GM23338 (cell line): ENCODE measurements at regions not wholly inside any gene's neighbourhood (a gene's known extent, or its start where the extent isn't known, plus 50 kb on each side); places are given as distances from the start of the nearest gene placed in this dataset.

ENCODE experiments used
- ATAC-seq: fragments of 200-7000 bp; cut with Tn5 transposase; 3 replicates; pipeline ENCODE4 v1.9.1; 2020
- DNase-seq: peaks from one replicate; pipeline ENCODE4 v3.0.0-alpha.2; 2015; ENCODE audit warnings: low spot score
- H2AFZ ChIP-seq: fragments of 200-600 bp; sonication (generic); 2 replicates; pipeline ENCODE4 v1.8.0; 2016; ENCODE audit warnings: antibody characterized with exemption, mild to moderate bottlenecking, moderate library complexity
- H3F3A ChIP-seq: fragments of 200-600 bp; sonication (generic); replicated peaks from 2 replicates; pipeline ENCODE4 v1.8.0; 2017; ENCODE audit warnings: antibody characterized with exemption, mixed run types, low read depth
- H3K27ac ChIP-seq: fragments of 200-600 bp; sonication (generic); 2 replicates; pipeline ENCODE4 v1.6.1; 2016; ENCODE audit warnings: low read depth
- H3K27me3 ChIP-seq: fragments of 200-600 bp; sonication (generic); 2 replicates; pipeline ENCODE4 v1.8.0; 2016; ENCODE audit warnings: mild to moderate bottlenecking, mixed run types, moderate library complexity; ENCODE audit not compliant: insufficient read depth
- H3K36me3 ChIP-seq: fragments of 200-600 bp; sonication (generic); 2 replicates; pipeline ENCODE4 v1.8.0; 2016; ENCODE audit warnings: mild to moderate bottlenecking; ENCODE audit not compliant: insufficient read depth
- H3K4me1 ChIP-seq: fragments of 200-600 bp; sonication (generic); 2 replicates; pipeline ENCODE4 v1.8.0; 2016; ENCODE audit warnings: mild to moderate bottlenecking, moderate library complexity; ENCODE audit not compliant: insufficient read depth
- H3K4me2 ChIP-seq: fragments of 200-600 bp; sonication (generic); 2 replicates; pipeline ENCODE4 v1.7.1; 2017; ENCODE audit warnings: mixed run types
- H3K4me3 ChIP-seq: fragments of 200-600 bp; sonication (generic); 2 replicates; pipeline ENCODE4 v1.6.1; 2016; ENCODE audit warnings: mixed run types
- H3K79me2 ChIP-seq: fragments of 200-600 bp; sonication (generic); replicated peaks from 2 replicates; pipeline ENCODE4 v1.8.0; 2017; ENCODE audit warnings: mild to moderate bottlenecking; ENCODE audit not compliant: insufficient read depth
- H3K9me2 ChIP-seq: fragments of 200-600 bp; sonication (generic); 2 replicates; pipeline ENCODE4 v1.8.0; 2017; ENCODE audit not compliant: insufficient read depth
- H4K20me1 ChIP-seq: fragments of 200-600 bp; sonication (generic); replicated peaks from 2 replicates; pipeline ENCODE4 v1.8.0; 2017; ENCODE audit warnings: mild to moderate bottlenecking; ENCODE audit not compliant: insufficient read depth
- H3K27ac Mint-ChIP-seq: 2 replicates; pipeline ENCODE4 v1.8.0; 2020; ENCODE audit warnings: inconsistent platforms, mild to moderate bottlenecking, moderate library complexity, mixed read lengths
- H3K27me3 Mint-ChIP-seq: 3 replicates; pipeline ENCODE4 v1.8.0; 2022; ENCODE audit warnings: low read depth, mild to moderate bottlenecking, moderate library complexity, mixed read lengths, inconsistent platforms; ENCODE audit not compliant: insufficient read depth, poor library complexity
- H3K36me3 Mint-ChIP-seq: 3 replicates; pipeline ENCODE4 v1.8.0; 2021; ENCODE audit warnings: low read depth, mild to moderate bottlenecking, inconsistent platforms, moderate library complexity, mixed read lengths
- H3K4me1 Mint-ChIP-seq: 3 replicates; pipeline ENCODE4 v1.8.0; 2020; ENCODE audit warnings: mild to moderate bottlenecking, inconsistent platforms, mixed read lengths
- H3K4me3 Mint-ChIP-seq: 3 replicates; pipeline ENCODE4 v1.8.0; 2021; ENCODE audit warnings: moderate library complexity, mild to moderate bottlenecking, inconsistent platforms, mixed read lengths
- H3K9me3 Mint-ChIP-seq: 3 replicates; pipeline ENCODE4 v1.8.0; 2020; ENCODE audit warnings: moderate library complexity, mild to moderate bottlenecking, inconsistent platforms, mixed read lengths
- ETS1 ChIP-seq: IDR thresholded peaks from 2 replicates; pipeline ENCODE4 v1.6.1; 2016; ENCODE audit warnings: antibody characterized with exemption
- EZH2 ChIP-seq: fragments of 200-600 bp; sonication (generic); IDR thresholded peaks from one replicate; pipeline ENCODE4 v1.8.0; 2017; ENCODE audit warnings: antibody characterized with exemption, mild to moderate bottlenecking, low read depth; ENCODE audit not compliant: unreplicated experiment
- REST ChIP-seq: IDR thresholded peaks from one replicate; pipeline ENCODE4 v1.6.1; 2018; ENCODE audit warnings: antibody characterized with exemption; ENCODE audit not compliant: unreplicated experiment

DNA sequence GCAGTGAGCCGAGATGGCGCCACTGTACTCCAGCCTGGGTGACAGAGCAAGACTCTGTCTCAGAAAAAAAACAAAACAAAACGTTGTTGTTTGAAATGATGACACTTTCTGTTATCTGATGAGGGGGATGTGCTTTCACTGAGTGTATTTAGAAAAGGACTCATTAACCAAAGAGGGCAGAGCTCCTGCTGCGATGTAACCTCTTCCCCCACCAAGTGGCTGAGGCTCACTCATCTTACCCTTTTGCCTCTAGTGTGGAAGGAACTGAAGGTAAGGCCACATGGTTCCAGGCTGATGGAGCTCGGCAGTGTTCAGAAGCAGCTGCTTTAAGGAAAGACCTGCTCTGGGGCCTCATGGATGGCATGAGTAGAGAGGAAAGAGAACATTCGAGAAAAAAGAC, 105.7 kb upstream of the RUNX1 start:
- Histone ChIP-seq H2AFZ (no peak overlapping the region), H3F3A (no peaks in the 10 kb centered on the region), H3K36me3 (no peaks in the 10 kb centered on the region), H3K4me1 (no peaks in the 10 kb centered on the region), H3K27me3 (no peaks in the 10 kb centered on the region), H3K79me2 (no peaks in the 10 kb centered on the region), H3K9me2 (peaks cover 18% of the 10 kb centered on the region), H4K20me1 (no peaks in the 10 kb centered on the region), H3K4me2 (no peak overlapping the region), H3K27ac (no peak overlapping the region), H3K4me3 (no peak overlapping the region)
- no peak overlapping the region for H3K4me3 Mint-ChIP-seq
- no peak for TF ChIP-seq REST
- H3K4me1 Mint-ChIP-seq: no peaks in the 10 kb centered on the region
- H3K36me3 Mint-ChIP-seq: peaks cover 10% of the 10 kb centered on the region; the same call in 2 of the 3 replicates
- DNase-seq (no peak), ATAC-seq (no peak)
- H3K9me3 Mint-ChIP-seq: peaks cover 16% of the 10 kb centered on the region
- H3K27ac Mint-ChIP-seq: no peak overlapping the region
- no peaks in the 10 kb centered on the region for H3K27me3 Mint-ChIP-seq

- Histone ChIP-seq H4K20me1 (no peaks in the 10 kb centered on the region), H3K4me2 (no peak overlapping the region), H2AFZ (no peak overlapping the region), H3K27ac (no peak overlapping the region), H3F3A (no peaks in the 10 kb centered on the region), H3K4me3 (no peak overlapping the region), H3K4me1 (no peaks in the 10 kb centered on the region), H3K27me3 (no peaks in the 10 kb centered on the region), H3K79me2 (no peaks in the 10 kb centered on the region), H3K36me3 (no peaks in the 10 kb centered on the region), H3K9me2 (0 out of 2 replicates have a peak, but pooled peaks cover 13% of the 10 kb centered on the region)
- no peak overlapping the region for H3K4me3 Mint-ChIP-seq
- no peaks in the 10 kb centered on the region for H3K27me3 Mint-ChIP-seq
- no peaks in the 10 kb centered on the region for H3K4me1 Mint-ChIP-seq
- peaks cover 16% of the 10 kb centered on the region for H3K9me3 Mint-ChIP-seq
- ATAC-seq (no peak), DNase-seq (no peak)
- H3K27ac Mint-ChIP-seq: no peak overlapping the region
- TF ChIP-seq REST: no peak
- no peak for TF ChIP-seq ETS1
- TF ChIP-seq EZH2: no peak
- H3K36me3 Mint-ChIP-seq: peaks cover 7% of the 10 kb centered on the region; the same call in 2 of the 3 replicates
Measured at GRCh38 chr21:35153671-35154070, 104.6 kb upstream of the RUNX1 start.
